ENCODE measurements at regions not wholly inside any gene's neighbourhood (a gene's known extent, or its start where the extent isn't known, plus 50 kb on each side); places are given as distances from the start of the nearest gene placed in this dataset.
"Not testable (repeated sequence)": the region's sequence is repeated elsewhere in the genome, so short reads cannot be mapped to it uniquely, and the experiment has no call there.

- DNase-seq = peak; percentile 32
These were observed 361.2 kb upstream of the RIOK2 start for GRCh38 chr5:97544240-97544639.

- DNase-seq = peak; percentile 31
These were observed 361.6 kb upstream of the RIOK2 start for GRCh38 chr5:97544678-97545077.

GRCh38 chr5:97545446-97545845 lies 362.4 kb upstream of the RIOK2 start:
- DNase-seq = no peak

- peak; percentile 24 for DNase-seq
These were observed 363.0 kb upstream of the RIOK2 start for GRCh38 chr5:97545886-97546535.

GRCh38 chr5:97547430-97547829 lies 364.4 kb upstream of the RIOK2 start:
- DNase-seq = no peak

- no peak for DNase-seq
These were observed 365.1 kb upstream of the RIOK2 start for GRCh38 chr5:97547999-97548738.

- no peak for DNase-seq
These were observed 365.7 kb upstream of the RIOK2 start for GRCh38 chr5:97548739-97549080.

- no peak for DNase-seq
These were observed 366.4 kb upstream of the RIOK2 start for GRCh38 chr5:97549496-97549895.

- DNase-seq = no peak
These were observed 367.1 kb upstream of the RIOK2 start for GRCh38 chr5:97550164-97550563.

GRCh38 chr5:97550818-97551217 lies 367.8 kb upstream of the RIOK2 start:
- no peak for DNase-seq

GRCh38 chr5:97553604-97554452 lies 370.8 kb upstream of the RIOK2 start:
- DNase-seq = no peak

GRCh38 chr5:97554977-97555643 lies 372.1 kb upstream of the RIOK2 start:
- DNase-seq = peak; percentile 62

- DNase-seq = no peak
These were observed 372.6 kb upstream of the RIOK2 start for GRCh38 chr5:97555644-97555981.

- DNase-seq = peak; percentile 41
These were observed 377.0 kb upstream of the RIOK2 start for GRCh38 chr5:97559827-97560598.

GRCh38 chr5:97560599-97560993 lies 377.5 kb upstream of the RIOK2 start:
- no peak for DNase-seq

GRCh38 chr5:97563050-97563657 lies 380.1 kb upstream of the RIOK2 start:
- DNase-seq = no peak

GRCh38 chr5:97568382-97568781 lies 385.3 kb upstream of the RIOK2 start:
- no peak for DNase-seq

GRCh38 chr5:97570242-97570641 lies 387.2 kb upstream of the RIOK2 start:
- DNase-seq = no peak

- DNase-seq = no peak
These were observed 392.3 kb upstream of the RIOK2 start for GRCh38 chr5:97575322-97575721.

GRCh38 chr5:97576956-97577355 lies 393.9 kb upstream of the RIOK2 start:
- peak; percentile 69 for DNase-seq

- DNase-seq = not testable (repeated sequence)
These were observed 396.9 kb upstream of the RIOK2 start for GRCh38 chr5:97579977-97580376.
